Upper lobe of left lung (tissue), 6 donors: ENCODE measurements at regions not wholly inside any gene's neighbourhood (a gene's known extent, or its start where the extent isn't known, plus 50 kb on each side); places are given as distances from the start of the nearest gene placed in this dataset.
A peak's percentile ranks its signal among the peaks of the same experiment; 100 is the strongest.

ENCODE experiments used
- ATAC-seq, 2 donors: fragments of 200-7000 bp; cut with Tn5 transposase; one replicate each; pipeline ENCODE4 v1.9.1; 2022; ENCODE audit warnings: mild to moderate bottlenecking in 2 of 2, moderate library complexity in 2 of 2; ENCODE audit not compliant: low FRiP score in 2 of 2
- DNase-seq, 2 donors: peaks; one replicate each; pipeline ENCODE4 v3.0.0-alpha.2; 2019 to 2020
- H3K27ac ChIP-seq, 4 donors: fragments of 200-600 bp; sonication (generic); one replicate each; pipeline ENCODE4 v1.5.1; 2016 to 2019
- H3K27me3 ChIP-seq, 4 donors: fragments of 200-600 bp; sonication (generic); one replicate each; pipeline ENCODE4 v1.5.1; 2017 to 2019
- H3K36me3 ChIP-seq, 4 donors: fragments of 200-600 bp; sonication (generic); one replicate each; pipeline ENCODE4 v1.5.1; 2016 to 2019
- H3K4me1 ChIP-seq, 4 donors: fragments of 200-600 bp; sonication (generic); one replicate each; pipeline ENCODE4 v1.5.1; 2018 to 2019
- H3K4me3 ChIP-seq, 4 donors: fragments of 200-600 bp; sonication (generic); one replicate each; pipeline ENCODE4 v1.5.1; 2017 to 2019; ENCODE audit warnings: mild to moderate bottlenecking in 2 of 4, moderate library complexity in 1 of 4
- H3K9me3 ChIP-seq, 4 donors: fragments of 200-600 bp; sonication (generic); one replicate each; pipeline ENCODE4 v1.5.1; 2018 to 2019
- EP300 ChIP-seq, 4 donors: sonication (generic); formaldehyde crosslinking; IDR thresholded peaks; one replicate each; pipeline ENCODE4 v1.5.1; 2017; ENCODE audit warnings: antibody characterized with exemption in 4 of 4, control low read depth in 2 of 4
- POLR2A ChIP-seq, 4 donors: fragments of 450-650 bp; IDR thresholded peaks; one replicate each; pipeline ENCODE4 v1.5.1; 2016 to 2017; ENCODE audit warnings: antibody characterized with exemption in 4 of 4, mild to moderate bottlenecking in 2 of 4
- POLR2AphosphoS5 ChIP-seq, 2 donors: sonication (generic); formaldehyde crosslinking; IDR thresholded peaks; one replicate each; pipeline ENCODE4 v1.5.1; 2017; ENCODE audit warnings: antibody characterized with exemption in 2 of 2
- WGBS, 2 donors: methylation state at CpG; one replicate each; pipeline ENCODE4 v1.1.5; 2017 to 2018; 5-methylcytosine and 5-hydroxymethylcytosine counted together
- TF ChIP-seq, protein P1 (sequence below), 6 experiments: fragments of 450-650 bp in 4 of 6; fragments of 200-600 bp in 2 of 6; sonication (generic) in 2 of 6; IDR thresholded peaks; one replicate each; pipeline ENCODE4 v1.5.1; 2016 to 2019; ENCODE audit warnings: antibody characterized with exemption in 6 of 6
- donor health status: DM: no; HTN: no; CAD: no; lungs with moderate emphysema.
- donor health status: DM: no; HTN: yes; CAD: no; lungs with severe emphysema.

DNA sequence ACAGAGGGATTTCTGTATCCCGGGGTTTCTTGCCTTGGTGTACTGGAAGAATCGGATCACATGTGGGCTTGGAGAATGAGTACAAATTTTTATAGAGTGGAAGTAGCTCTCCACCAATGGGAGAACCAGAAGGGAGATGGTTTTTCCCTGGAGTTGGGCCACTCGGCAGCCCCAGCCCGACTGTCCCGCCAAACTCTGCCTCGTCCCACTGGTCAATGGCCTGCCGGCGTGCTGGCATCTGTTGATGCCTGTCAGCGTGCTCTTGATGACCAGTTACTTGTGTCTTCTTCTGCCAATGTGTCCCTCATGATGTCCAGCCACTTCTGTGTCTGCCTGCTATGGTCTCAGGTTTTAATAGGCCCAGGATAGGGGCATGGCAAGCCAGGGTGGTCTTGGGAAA, 100.5 kb downstream of the CFAP44 start:
- 97% methylated on average over 9 of the region's 9 CpGs for WGBS, 2 donors
- Histone ChIP-seq H3K27me3 (no peaks in the 10 kb centered on the region), H3K27ac (no peak overlapping the region), H3K9me3 (no peaks in the 10 kb centered on the region), H3K4me1 (no peaks in the 10 kb centered on the region), H3K36me3 (no peaks in the 10 kb centered on the region), H3K4me3 (no peak overlapping the region)
- DNase-seq (peak in 1 of 2 donors; percentile 45), ATAC-seq (no peak)
- TF ChIP-seq EP300 (IDR thresholded peaks at IDR 0.05) (no peak), POLR2AphosphoS5 (IDR thresholded peaks at IDR 0.05) (no peak)
- TF ChIP-seq, protein P1, sequence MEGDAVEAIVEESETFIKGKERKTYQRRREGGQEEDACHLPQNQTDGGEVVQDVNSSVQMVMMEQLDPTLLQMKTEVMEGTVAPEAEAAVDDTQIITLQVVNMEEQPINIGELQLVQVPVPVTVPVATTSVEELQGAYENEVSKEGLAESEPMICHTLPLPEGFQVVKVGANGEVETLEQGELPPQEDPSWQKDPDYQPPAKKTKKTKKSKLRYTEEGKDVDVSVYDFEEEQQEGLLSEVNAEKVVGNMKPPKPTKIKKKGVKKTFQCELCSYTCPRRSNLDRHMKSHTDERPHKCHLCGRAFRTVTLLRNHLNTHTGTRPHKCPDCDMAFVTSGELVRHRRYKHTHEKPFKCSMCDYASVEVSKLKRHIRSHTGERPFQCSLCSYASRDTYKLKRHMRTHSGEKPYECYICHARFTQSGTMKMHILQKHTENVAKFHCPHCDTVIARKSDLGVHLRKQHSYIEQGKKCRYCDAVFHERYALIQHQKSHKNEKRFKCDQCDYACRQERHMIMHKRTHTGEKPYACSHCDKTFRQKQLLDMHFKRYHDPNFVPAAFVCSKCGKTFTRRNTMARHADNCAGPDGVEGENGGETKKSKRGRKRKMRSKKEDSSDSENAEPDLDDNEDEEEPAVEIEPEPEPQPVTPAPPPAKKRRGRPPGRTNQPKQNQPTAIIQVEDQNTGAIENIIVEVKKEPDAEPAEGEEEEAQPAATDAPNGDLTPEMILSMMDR (IDR thresholded peaks at IDR 0.05): no peak

DNA sequence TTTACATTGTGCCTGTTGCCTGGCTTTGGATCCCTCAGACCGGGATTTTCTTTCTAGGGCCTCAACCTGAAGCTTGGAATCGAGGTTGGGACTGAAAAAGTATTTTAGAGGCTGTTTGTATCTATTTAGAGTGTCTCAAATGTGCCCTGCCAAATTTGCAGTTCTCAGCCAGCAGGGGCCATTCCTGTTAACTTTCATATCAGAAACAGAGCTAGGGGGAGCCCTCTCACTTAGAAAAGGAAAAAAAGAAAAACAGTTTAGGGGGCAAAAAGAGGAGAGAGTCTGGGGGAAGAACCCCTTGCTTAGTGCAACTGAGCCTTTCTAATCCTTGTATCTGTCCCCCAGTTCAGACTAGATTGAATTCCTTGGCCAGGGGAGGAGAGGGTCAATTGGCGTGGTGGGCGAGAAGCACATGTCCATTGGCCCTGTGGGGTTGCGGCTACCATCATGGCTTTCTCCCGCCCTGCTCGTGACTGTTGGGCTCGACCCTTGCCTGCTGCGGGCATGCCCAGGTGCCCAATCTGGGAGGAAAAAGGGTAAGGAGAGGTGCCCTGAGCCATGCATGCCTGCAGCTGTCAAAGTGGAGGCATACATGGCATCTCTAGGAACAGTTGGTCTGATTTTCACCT, 101.6 kb downstream of the CFAP44 start:
- no peaks in the 10 kb centered on the region for H3K9me3 ChIP-seq
- ATAC-seq: no peak
- H3K4me3 ChIP-seq: no peak overlapping the region
- H3K36me3 ChIP-seq: no peaks in the 10 kb centered on the region
- no peaks in the 10 kb centered on the region for H3K27me3 ChIP-seq
- 93 to 94% methylated on average over 8 to 9 of the region's 9 CpGs for WGBS, 2 donors
- TF ChIP-seq POLR2AphosphoS5 (IDR thresholded peaks at IDR 0.05) (no peak), EP300 (IDR thresholded peaks at IDR 0.05) (no peak), POLR2A (IDR thresholded peaks at IDR 0.05) (no peak)
- TF ChIP-seq, protein P1 (IDR thresholded peaks at IDR 0.05): no peak
- no peaks in the 10 kb centered on the region for H3K4me1 ChIP-seq
- peak in 1 of 2 donors; percentile 27 for DNase-seq
- no peak overlapping the region for H3K27ac ChIP-seq
